ENCODE measurements at regions not wholly inside any gene's neighbourhood (a gene's known extent, or its start where the extent isn't known, plus 50 kb on each side); places are given as distances from the start of the nearest gene placed in this dataset.

- no peak overlapping the region for H2BK12ac ChIP-seq (ENCODE audit: low read length)
- H3K4me1 ChIP-seq (ENCODE audit: control insufficient read depth in 1 of 2, insufficient read depth in 2 of 2, low read length in 2 of 2): no peaks in the 10 kb centered on the region
- no peak overlapping the region for H3K23ac ChIP-seq (ENCODE audit: low read length)
- no peak overlapping the region for H3K18ac ChIP-seq (ENCODE audit: low read length)
- no CpG with 5 or more reads among the region's 1 CpG for WGBS (ENCODE audit: extremely low coverage, insufficient coverage, insufficient read length)
- no peak overlapping the region for H2AK5ac ChIP-seq (ENCODE audit: low read length)
- no peaks in the 10 kb centered on the region for H3K79me1 ChIP-seq (ENCODE audit: low read length)
- no peak overlapping the region for H3K14ac ChIP-seq (ENCODE audit: low read length)
- H3K9me3 ChIP-seq (ENCODE audit: insufficient read depth, low read depth, low read length): no peaks in the 10 kb centered on the region
- H3K4me3 ChIP-seq (ENCODE audit: low read depth, low read length): no peak overlapping the region
- H4K12ac ChIP-seq (ENCODE audit: low read depth, low read length): no peak overlapping the region
- H3K79me2 ChIP-seq (ENCODE audit: control insufficient read depth, insufficient read depth, low read length, poor library complexity): no peaks in the 10 kb centered on the region
- H3K27me3 ChIP-seq (ENCODE audit: insufficient read depth, low read length): no peaks in the 10 kb centered on the region
- DNase-seq: no peak
- H3K9ac ChIP-seq (ENCODE audit: low read length): no peak overlapping the region
- no peaks in the 10 kb centered on the region for H3K36me3 ChIP-seq (ENCODE audit: control insufficient read depth in 1 of 2, insufficient read depth in 2 of 2, low read length in 2 of 2)
- H2BK5ac ChIP-seq (ENCODE audit: low read depth, low read length, poor library complexity): no peak overlapping the region
- no peak overlapping the region for H2BK120ac ChIP-seq (ENCODE audit: insufficient read depth, low read length, poor library complexity)
- no peak overlapping the region for H2AFZ ChIP-seq (ENCODE audit: insufficient read depth, low read length, poor library complexity)
- H3K27ac ChIP-seq (ENCODE audit: low read depth, low read length): no peak overlapping the region
- H3K4ac ChIP-seq (ENCODE audit: low read depth, low read length): no peak overlapping the region
- no peak overlapping the region for H4K8ac ChIP-seq (ENCODE audit: low read depth, low read length)
- no peak overlapping the region for H3K4me2 ChIP-seq (ENCODE audit: low read length)
- H4K91ac ChIP-seq (ENCODE audit: low read depth, low read length): no peak overlapping the region
These were observed 634.4 kb upstream of the AADAT start for GRCh38 chr4:170724191-170724590.

GRCh38 chr4:170723171-170723570 is 633.4 kb upstream of the AADAT start:
- Histone ChIP-seq H2AK5ac (ENCODE audit: low read length) (no peak overlapping the region), H4K91ac (ENCODE audit: low read depth, low read length) (no peak overlapping the region), H3K27me3 (ENCODE audit: insufficient read depth, low read length) (no peaks in the 10 kb centered on the region), H3K9ac (ENCODE audit: low read length) (no peak overlapping the region), H4K12ac (ENCODE audit: low read depth, low read length) (no peak overlapping the region), H2BK120ac (ENCODE audit: insufficient read depth, low read length, poor library complexity) (no peak overlapping the region), H3K23ac (ENCODE audit: low read length) (no peak overlapping the region), H3K14ac (ENCODE audit: low read length) (no peak overlapping the region), H3K79me1 (ENCODE audit: low read length) (no peaks in the 10 kb centered on the region), H3K18ac (ENCODE audit: low read length) (no peak overlapping the region), H2BK12ac (ENCODE audit: low read length) (no peak overlapping the region), H3K4me2 (ENCODE audit: low read length) (no peak overlapping the region), H4K8ac (ENCODE audit: low read depth, low read length) (no peak overlapping the region), H2BK5ac (ENCODE audit: low read depth, low read length, poor library complexity) (no peak overlapping the region), H3K27ac (ENCODE audit: low read depth, low read length) (no peak overlapping the region), H2AFZ (ENCODE audit: insufficient read depth, low read length, poor library complexity) (no peak overlapping the region), H3K79me2 (ENCODE audit: control insufficient read depth, insufficient read depth, low read length, poor library complexity) (no peaks in the 10 kb centered on the region), H3K4me3 (ENCODE audit: low read depth, low read length) (no peak overlapping the region), H3K36me3 (ENCODE audit: control insufficient read depth in 1 of 2, insufficient read depth in 2 of 2, low read length in 2 of 2) (no peaks in the 10 kb centered on the region), H3K9me3 (ENCODE audit: insufficient read depth, low read depth, low read length) (no peaks in the 10 kb centered on the region), H3K4ac (ENCODE audit: low read depth, low read length) (no peak overlapping the region), H3K4me1 (ENCODE audit: control insufficient read depth in 1 of 2, insufficient read depth in 2 of 2, low read length in 2 of 2) (no peaks in the 10 kb centered on the region)
- whole genome bisulfite sequencing (ENCODE audit: extremely low coverage, insufficient coverage, insufficient read length): no CpG with 5 or more reads among the region's 2 CpGs
- no peak for DNase-seq

- Histone ChIP-seq H3K36me3 (ENCODE audit: control insufficient read depth in 1 of 2, insufficient read depth in 2 of 2, low read length in 2 of 2) (no peaks in the 10 kb centered on the region), H3K4me3 (ENCODE audit: low read depth, low read length) (no peak overlapping the region), H2AFZ (ENCODE audit: insufficient read depth, low read length, poor library complexity) (no peak overlapping the region), H4K8ac (ENCODE audit: low read depth, low read length) (no peak overlapping the region), H3K4me2 (ENCODE audit: low read length) (no peak overlapping the region), H2BK120ac (ENCODE audit: insufficient read depth, low read length, poor library complexity) (no peak overlapping the region), H3K4ac (ENCODE audit: low read depth, low read length) (no peak overlapping the region), H4K91ac (ENCODE audit: low read depth, low read length) (no peak overlapping the region), H3K14ac (ENCODE audit: low read length) (no peak overlapping the region), H3K9me3 (ENCODE audit: insufficient read depth, low read depth, low read length) (no peaks in the 10 kb centered on the region), H3K4me1 (ENCODE audit: control insufficient read depth in 1 of 2, insufficient read depth in 2 of 2, low read length in 2 of 2) (no peaks in the 10 kb centered on the region), H3K23ac (ENCODE audit: low read length) (no peak overlapping the region), H2BK5ac (ENCODE audit: low read depth, low read length, poor library complexity) (no peak overlapping the region), H3K79me1 (ENCODE audit: low read length) (no peaks in the 10 kb centered on the region), H3K18ac (ENCODE audit: low read length) (no peak overlapping the region), H2AK5ac (ENCODE audit: low read length) (no peak overlapping the region), H3K27ac (ENCODE audit: low read depth, low read length) (no peak overlapping the region), H4K12ac (ENCODE audit: low read depth, low read length) (no peak overlapping the region), H2BK12ac (ENCODE audit: low read length) (no peak overlapping the region), H3K79me2 (ENCODE audit: control insufficient read depth, insufficient read depth, low read length, poor library complexity) (no peaks in the 10 kb centered on the region), H3K27me3 (ENCODE audit: insufficient read depth, low read length) (no peaks in the 10 kb centered on the region), H3K9ac (ENCODE audit: low read length) (no peak overlapping the region)
- DNase-seq: no peak
- no CpG with 5 or more reads among the region's 1 CpG for WGBS (ENCODE audit: extremely low coverage, insufficient coverage, insufficient read length)
These were observed 632.1 kb upstream of the AADAT start for GRCh38 chr4:170721812-170722373.

GRCh38 chr4:170716868-170717267 is 627.1 kb upstream of the AADAT start:
- DNase-seq: no peak
- no peak overlapping the region for H3K14ac ChIP-seq (ENCODE audit: low read length)
- no peak overlapping the region for H3K18ac ChIP-seq (ENCODE audit: low read length)
- no peaks in the 10 kb centered on the region for H3K36me3 ChIP-seq (ENCODE audit: control insufficient read depth in 1 of 2, insufficient read depth in 2 of 2, low read length in 2 of 2)
- H2AFZ ChIP-seq (ENCODE audit: insufficient read depth, low read length, poor library complexity): no peak overlapping the region
- no peaks in the 10 kb centered on the region for H3K79me1 ChIP-seq (ENCODE audit: low read length)
- no peaks in the 10 kb centered on the region for H3K4me1 ChIP-seq (ENCODE audit: control insufficient read depth in 1 of 2, insufficient read depth in 2 of 2, low read length in 2 of 2)
- no peak overlapping the region for H4K91ac ChIP-seq (ENCODE audit: low read depth, low read length)
- H2BK12ac ChIP-seq (ENCODE audit: low read length): no peak overlapping the region
- H2BK5ac ChIP-seq (ENCODE audit: low read depth, low read length, poor library complexity): no peak overlapping the region
- H3K4ac ChIP-seq (ENCODE audit: low read depth, low read length): no peak overlapping the region
- no peaks in the 10 kb centered on the region for H3K9me3 ChIP-seq (ENCODE audit: insufficient read depth, low read depth, low read length)
- H2AK5ac ChIP-seq (ENCODE audit: low read length): no peak overlapping the region
- H4K12ac ChIP-seq (ENCODE audit: low read depth, low read length): no peak overlapping the region
- no peak overlapping the region for H2BK120ac ChIP-seq (ENCODE audit: insufficient read depth, low read length, poor library complexity)
- no peak overlapping the region for H3K27ac ChIP-seq (ENCODE audit: low read depth, low read length)
- H3K23ac ChIP-seq (ENCODE audit: low read length): no peak overlapping the region
- H4K8ac ChIP-seq (ENCODE audit: low read depth, low read length): no peak overlapping the region
- no CpG with 5 or more reads among the region's 1 CpG for WGBS (ENCODE audit: extremely low coverage, insufficient coverage, insufficient read length)
- H3K79me2 ChIP-seq (ENCODE audit: control insufficient read depth, insufficient read depth, low read length, poor library complexity): no peaks in the 10 kb centered on the region
- no peaks in the 10 kb centered on the region for H3K27me3 ChIP-seq (ENCODE audit: insufficient read depth, low read length)
- no peak overlapping the region for H3K4me2 ChIP-seq (ENCODE audit: low read length)
- H3K4me3 ChIP-seq (ENCODE audit: low read depth, low read length): no peak overlapping the region
- no peak overlapping the region for H3K9ac ChIP-seq (ENCODE audit: low read length)
